Stomach (tissue), 4 donors: ENCODE measurements at regions not wholly inside any gene's neighbourhood (a gene's known extent, or its start where the extent isn't known, plus 50 kb on each side); places are given as distances from the start of the nearest gene placed in this dataset.

ENCODE experiments used
- POLR2A ChIP-seq, 4 donors: fragments of 450-650 bp; IDR thresholded peaks; one replicate each; pipeline ENCODE4 v1.6.1; 2016; ENCODE audit warnings: antibody characterized with exemption in 4 of 4, control low read depth in 2 of 4, mild to moderate bottlenecking in 1 of 4, moderate library complexity in 1 of 4
- POLR2AphosphoS5 ChIP-seq, 3 donors: sonication (generic); formaldehyde crosslinking; IDR thresholded peaks; one replicate each; pipeline ENCODE4 v1.6.1; 2016; ENCODE audit warnings: antibody characterized with exemption in 3 of 3
- TF ChIP-seq, protein P1 (sequence below), 7 experiments: fragments of 450-650 bp in 4 of 7; fragments of 200-600 bp in 3 of 7; sonication (generic) in 3 of 7; IDR thresholded peaks; one replicate each; pipeline ENCODE4 v1.5.1; 2016 to 2019; ENCODE audit warnings: antibody characterized with exemption in 7 of 7, control low read depth in 2 of 7, mild to moderate bottlenecking in 1 of 7

DNA sequence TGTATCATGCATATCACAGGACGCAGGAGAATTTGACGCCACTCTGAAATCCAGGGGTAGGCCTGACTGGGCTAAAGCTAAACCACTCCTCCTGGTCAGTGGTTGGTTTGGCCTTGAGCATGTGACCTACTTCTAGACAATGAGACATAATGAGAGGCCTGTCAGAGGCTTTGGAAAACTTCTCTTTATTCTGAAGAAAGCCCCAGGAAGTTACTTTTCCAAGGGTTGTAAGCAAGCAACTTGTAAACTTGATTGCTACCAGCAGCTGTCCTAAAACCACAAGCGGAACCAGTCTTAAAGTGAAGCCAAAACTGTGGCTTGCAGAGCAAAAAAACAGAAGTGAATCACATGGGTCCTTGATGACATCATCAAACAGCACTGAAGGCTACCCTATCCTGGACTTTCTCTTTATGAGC lies 138.2 kb upstream of the COX10 start:
- TF ChIP-seq, protein P1, sequence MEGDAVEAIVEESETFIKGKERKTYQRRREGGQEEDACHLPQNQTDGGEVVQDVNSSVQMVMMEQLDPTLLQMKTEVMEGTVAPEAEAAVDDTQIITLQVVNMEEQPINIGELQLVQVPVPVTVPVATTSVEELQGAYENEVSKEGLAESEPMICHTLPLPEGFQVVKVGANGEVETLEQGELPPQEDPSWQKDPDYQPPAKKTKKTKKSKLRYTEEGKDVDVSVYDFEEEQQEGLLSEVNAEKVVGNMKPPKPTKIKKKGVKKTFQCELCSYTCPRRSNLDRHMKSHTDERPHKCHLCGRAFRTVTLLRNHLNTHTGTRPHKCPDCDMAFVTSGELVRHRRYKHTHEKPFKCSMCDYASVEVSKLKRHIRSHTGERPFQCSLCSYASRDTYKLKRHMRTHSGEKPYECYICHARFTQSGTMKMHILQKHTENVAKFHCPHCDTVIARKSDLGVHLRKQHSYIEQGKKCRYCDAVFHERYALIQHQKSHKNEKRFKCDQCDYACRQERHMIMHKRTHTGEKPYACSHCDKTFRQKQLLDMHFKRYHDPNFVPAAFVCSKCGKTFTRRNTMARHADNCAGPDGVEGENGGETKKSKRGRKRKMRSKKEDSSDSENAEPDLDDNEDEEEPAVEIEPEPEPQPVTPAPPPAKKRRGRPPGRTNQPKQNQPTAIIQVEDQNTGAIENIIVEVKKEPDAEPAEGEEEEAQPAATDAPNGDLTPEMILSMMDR (IDR thresholded peaks at IDR 0.05): no peak
- no peak for TF ChIP-seq POLR2A (IDR thresholded peaks at IDR 0.05)
- TF ChIP-seq POLR2AphosphoS5 (IDR thresholded peaks at IDR 0.05): no peak
